GM12892 (cell line): ENCODE measurements at regions not wholly inside any gene's neighbourhood (a gene's known extent, or its start where the extent isn't known, plus 50 kb on each side); places are given as distances from the start of the nearest gene placed in this dataset.

ENCODE experiments used
- POLR2A ChIP-seq: IDR thresholded peaks from 2 replicates; pipeline ENCODE4 v1.6.1; 2011; ENCODE audit warnings: low read depth, low read length, control low read depth
- POLR2AphosphoS5 ChIP-seq: IDR thresholded peaks from 2 replicates; pipeline ENCODE4 v1.6.1; 2011; ENCODE audit warnings: low read depth, low read length, control low read depth
- TAF1 ChIP-seq: IDR thresholded peaks from 2 replicates; pipeline ENCODE4 v1.6.1; 2011; ENCODE audit warnings: low read depth, mild to moderate bottlenecking, control low read depth, low read length, borderline replicate concordance

DNA sequence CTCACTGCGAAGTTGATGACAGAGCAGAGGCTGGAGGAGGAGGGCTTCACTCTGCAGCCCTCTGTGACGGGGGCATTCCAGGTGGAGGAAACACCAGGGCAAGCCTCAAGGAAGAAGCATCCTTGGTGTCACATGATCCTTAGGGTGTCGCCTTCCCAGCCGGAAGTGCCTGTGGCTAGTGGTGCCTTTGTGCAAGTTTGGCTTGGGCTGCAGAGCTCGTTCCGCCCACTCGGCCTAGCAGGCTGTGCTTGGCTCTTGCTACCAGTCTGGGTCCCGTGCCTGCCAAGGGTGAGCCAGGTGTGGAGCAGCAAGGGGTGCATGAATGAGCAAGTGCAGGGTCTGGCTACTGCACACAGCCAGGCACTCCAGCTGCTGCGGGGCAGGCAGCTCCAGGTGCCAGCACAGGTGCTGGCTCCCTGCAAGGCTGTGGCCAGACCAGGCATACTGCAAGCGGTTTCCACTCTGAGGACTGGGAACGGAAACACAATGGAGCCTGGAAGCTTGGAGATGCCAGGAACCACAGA lies 325.3 kb upstream of the SMIM21 start:
- TF ChIP-seq TAF1 (no peak), POLR2AphosphoS5 (no peak), POLR2A (no peak)
